ENCODE measurements at regions not wholly inside any gene's neighbourhood (a gene's known extent, or its start where the extent isn't known, plus 50 kb on each side); places are given as distances from the start of the nearest gene placed in this dataset.

DNA sequence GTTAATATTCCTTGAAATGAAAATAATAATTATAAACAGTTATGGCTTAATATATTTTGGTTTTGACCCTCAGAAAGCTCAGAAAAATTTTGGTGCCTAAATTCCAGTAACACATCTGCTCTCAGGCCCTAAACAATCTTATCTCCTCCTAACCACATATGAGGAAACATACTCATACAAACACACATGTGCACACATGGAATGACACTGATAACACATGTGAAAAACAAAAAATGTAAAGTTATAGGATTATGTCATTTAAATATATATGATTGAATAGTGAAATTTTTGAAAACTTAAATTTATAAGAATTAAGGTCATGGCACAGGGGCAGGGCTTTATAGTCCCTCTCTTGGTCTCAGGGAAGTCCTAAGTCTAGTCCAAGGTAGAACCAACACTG lies 127.2 kb upstream of the TRPC7 start:
- Mint-ChIP-seq H3K9me3 (peaks cover 35% of the 10 kb centered on the region), H3K4me1 (peaks cover 32% of the 10 kb centered on the region), H3K27me3 (ENCODE audit: insufficient read depth, low read depth, poor library complexity) (no peaks in the 10 kb centered on the region), H3K27ac (no peak overlapping the region), H3K36me3 (ENCODE audit: low read depth) (peaks cover 40% of the 10 kb centered on the region), H3K4me3 (no peak overlapping the region)
- Histone ChIP-seq H3K27me3 (ENCODE audit: insufficient read depth) (no peaks in the 10 kb centered on the region), H4K20me1 (replicated peaks; ENCODE audit: insufficient read depth) (0 out of 2 replicates have a peak, but pooled peaks cover 3% of the 10 kb centered on the region), H3K27ac (ENCODE audit: low read depth) (no peak overlapping the region), H3F3A (replicated peaks; ENCODE audit: low read depth) (no peaks in the 10 kb centered on the region), H3K9me2 (ENCODE audit: insufficient read depth) (no peaks in the 10 kb centered on the region), H3K4me3 (no peak overlapping the region), H3K4me1 (ENCODE audit: insufficient read depth) (0 out of 2 replicates have a peak, but pooled peaks cover 3% of the 10 kb centered on the region), H3K4me2 (no peak overlapping the region), H3K79me2 (replicated peaks; ENCODE audit: insufficient read depth) (peaks cover 82% of the 10 kb centered on the region), H3K36me3 (ENCODE audit: insufficient read depth) (0 out of 2 replicates have a peak, but pooled peaks cover 4% of the 10 kb centered on the region), H2AFZ (no peak overlapping the region)
- no peak for ATAC-seq
- no peak for DNase-seq (ENCODE audit: low spot score)
- TF ChIP-seq NANOG (IDR thresholded peaks at IDR 0.05; ENCODE audit: borderline replicate concordance) (no peak), STAT1 (IDR thresholded peaks at IDR 0.05; ENCODE audit: unreplicated experiment) (no peak), POLR2AphosphoS5 (IDR thresholded peaks at IDR 0.05; ENCODE audit: low read depth) (no peak), ZNF331 (CRISPR knock-in tag; IDR thresholded peaks at IDR 0.05; ENCODE audit: low read depth) (no peak), EZH2phosphoT487 (IDR thresholded peaks at IDR 0.05; ENCODE audit: unreplicated experiment) (no peak), JUNB (IDR thresholded peaks at IDR 0.05; ENCODE audit: unreplicated experiment) (no peak), ZNF114 (CRISPR knock-in tag; IDR thresholded peaks at IDR 0.05) (no peak), CREB1 (CRISPR knock-in tag; IDR thresholded peaks at IDR 0.05; ENCODE audit: low read depth) (no peak), EZH2 (IDR thresholded peaks at IDR 0.05; ENCODE audit: low read depth, unreplicated experiment) (no peak)
- TF ChIP-seq, protein P1, sequence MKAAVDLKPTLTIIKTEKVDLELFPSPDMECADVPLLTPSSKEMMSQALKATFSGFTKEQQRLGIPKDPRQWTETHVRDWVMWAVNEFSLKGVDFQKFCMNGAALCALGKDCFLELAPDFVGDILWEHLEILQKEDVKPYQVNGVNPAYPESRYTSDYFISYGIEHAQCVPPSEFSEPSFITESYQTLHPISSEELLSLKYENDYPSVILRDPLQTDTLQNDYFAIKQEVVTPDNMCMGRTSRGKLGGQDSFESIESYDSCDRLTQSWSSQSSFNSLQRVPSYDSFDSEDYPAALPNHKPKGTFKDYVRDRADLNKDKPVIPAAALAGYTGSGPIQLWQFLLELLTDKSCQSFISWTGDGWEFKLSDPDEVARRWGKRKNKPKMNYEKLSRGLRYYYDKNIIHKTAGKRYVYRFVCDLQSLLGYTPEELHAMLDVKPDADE (IDR thresholded peaks at IDR 0.05): no peak
- TF ChIP-seq, protein P2, sequence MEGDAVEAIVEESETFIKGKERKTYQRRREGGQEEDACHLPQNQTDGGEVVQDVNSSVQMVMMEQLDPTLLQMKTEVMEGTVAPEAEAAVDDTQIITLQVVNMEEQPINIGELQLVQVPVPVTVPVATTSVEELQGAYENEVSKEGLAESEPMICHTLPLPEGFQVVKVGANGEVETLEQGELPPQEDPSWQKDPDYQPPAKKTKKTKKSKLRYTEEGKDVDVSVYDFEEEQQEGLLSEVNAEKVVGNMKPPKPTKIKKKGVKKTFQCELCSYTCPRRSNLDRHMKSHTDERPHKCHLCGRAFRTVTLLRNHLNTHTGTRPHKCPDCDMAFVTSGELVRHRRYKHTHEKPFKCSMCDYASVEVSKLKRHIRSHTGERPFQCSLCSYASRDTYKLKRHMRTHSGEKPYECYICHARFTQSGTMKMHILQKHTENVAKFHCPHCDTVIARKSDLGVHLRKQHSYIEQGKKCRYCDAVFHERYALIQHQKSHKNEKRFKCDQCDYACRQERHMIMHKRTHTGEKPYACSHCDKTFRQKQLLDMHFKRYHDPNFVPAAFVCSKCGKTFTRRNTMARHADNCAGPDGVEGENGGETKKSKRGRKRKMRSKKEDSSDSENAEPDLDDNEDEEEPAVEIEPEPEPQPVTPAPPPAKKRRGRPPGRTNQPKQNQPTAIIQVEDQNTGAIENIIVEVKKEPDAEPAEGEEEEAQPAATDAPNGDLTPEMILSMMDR (conservative IDR thresholded peaks at IDR 0.05; ENCODE audit: low read depth in 2 of 2): no peak
- TF ChIP-seq, protein P3, sequence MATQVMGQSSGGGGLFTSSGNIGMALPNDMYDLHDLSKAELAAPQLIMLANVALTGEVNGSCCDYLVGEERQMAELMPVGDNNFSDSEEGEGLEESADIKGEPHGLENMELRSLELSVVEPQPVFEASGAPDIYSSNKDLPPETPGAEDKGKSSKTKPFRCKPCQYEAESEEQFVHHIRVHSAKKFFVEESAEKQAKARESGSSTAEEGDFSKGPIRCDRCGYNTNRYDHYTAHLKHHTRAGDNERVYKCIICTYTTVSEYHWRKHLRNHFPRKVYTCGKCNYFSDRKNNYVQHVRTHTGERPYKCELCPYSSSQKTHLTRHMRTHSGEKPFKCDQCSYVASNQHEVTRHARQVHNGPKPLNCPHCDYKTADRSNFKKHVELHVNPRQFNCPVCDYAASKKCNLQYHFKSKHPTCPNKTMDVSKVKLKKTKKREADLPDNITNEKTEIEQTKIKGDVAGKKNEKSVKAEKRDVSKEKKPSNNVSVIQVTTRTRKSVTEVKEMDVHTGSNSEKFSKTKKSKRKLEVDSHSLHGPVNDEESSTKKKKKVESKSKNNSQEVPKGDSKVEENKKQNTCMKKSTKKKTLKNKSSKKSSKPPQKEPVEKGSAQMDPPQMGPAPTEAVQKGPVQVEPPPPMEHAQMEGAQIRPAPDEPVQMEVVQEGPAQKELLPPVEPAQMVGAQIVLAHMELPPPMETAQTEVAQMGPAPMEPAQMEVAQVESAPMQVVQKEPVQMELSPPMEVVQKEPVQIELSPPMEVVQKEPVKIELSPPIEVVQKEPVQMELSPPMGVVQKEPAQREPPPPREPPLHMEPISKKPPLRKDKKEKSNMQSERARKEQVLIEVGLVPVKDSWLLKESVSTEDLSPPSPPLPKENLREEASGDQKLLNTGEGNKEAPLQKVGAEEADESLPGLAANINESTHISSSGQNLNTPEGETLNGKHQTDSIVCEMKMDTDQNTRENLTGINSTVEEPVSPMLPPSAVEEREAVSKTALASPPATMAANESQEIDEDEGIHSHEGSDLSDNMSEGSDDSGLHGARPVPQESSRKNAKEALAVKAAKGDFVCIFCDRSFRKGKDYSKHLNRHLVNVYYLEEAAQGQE (IDR thresholded peaks at IDR 0.05; ENCODE audit: unreplicated experiment): no peak
- TF ChIP-seq, protein P4, sequence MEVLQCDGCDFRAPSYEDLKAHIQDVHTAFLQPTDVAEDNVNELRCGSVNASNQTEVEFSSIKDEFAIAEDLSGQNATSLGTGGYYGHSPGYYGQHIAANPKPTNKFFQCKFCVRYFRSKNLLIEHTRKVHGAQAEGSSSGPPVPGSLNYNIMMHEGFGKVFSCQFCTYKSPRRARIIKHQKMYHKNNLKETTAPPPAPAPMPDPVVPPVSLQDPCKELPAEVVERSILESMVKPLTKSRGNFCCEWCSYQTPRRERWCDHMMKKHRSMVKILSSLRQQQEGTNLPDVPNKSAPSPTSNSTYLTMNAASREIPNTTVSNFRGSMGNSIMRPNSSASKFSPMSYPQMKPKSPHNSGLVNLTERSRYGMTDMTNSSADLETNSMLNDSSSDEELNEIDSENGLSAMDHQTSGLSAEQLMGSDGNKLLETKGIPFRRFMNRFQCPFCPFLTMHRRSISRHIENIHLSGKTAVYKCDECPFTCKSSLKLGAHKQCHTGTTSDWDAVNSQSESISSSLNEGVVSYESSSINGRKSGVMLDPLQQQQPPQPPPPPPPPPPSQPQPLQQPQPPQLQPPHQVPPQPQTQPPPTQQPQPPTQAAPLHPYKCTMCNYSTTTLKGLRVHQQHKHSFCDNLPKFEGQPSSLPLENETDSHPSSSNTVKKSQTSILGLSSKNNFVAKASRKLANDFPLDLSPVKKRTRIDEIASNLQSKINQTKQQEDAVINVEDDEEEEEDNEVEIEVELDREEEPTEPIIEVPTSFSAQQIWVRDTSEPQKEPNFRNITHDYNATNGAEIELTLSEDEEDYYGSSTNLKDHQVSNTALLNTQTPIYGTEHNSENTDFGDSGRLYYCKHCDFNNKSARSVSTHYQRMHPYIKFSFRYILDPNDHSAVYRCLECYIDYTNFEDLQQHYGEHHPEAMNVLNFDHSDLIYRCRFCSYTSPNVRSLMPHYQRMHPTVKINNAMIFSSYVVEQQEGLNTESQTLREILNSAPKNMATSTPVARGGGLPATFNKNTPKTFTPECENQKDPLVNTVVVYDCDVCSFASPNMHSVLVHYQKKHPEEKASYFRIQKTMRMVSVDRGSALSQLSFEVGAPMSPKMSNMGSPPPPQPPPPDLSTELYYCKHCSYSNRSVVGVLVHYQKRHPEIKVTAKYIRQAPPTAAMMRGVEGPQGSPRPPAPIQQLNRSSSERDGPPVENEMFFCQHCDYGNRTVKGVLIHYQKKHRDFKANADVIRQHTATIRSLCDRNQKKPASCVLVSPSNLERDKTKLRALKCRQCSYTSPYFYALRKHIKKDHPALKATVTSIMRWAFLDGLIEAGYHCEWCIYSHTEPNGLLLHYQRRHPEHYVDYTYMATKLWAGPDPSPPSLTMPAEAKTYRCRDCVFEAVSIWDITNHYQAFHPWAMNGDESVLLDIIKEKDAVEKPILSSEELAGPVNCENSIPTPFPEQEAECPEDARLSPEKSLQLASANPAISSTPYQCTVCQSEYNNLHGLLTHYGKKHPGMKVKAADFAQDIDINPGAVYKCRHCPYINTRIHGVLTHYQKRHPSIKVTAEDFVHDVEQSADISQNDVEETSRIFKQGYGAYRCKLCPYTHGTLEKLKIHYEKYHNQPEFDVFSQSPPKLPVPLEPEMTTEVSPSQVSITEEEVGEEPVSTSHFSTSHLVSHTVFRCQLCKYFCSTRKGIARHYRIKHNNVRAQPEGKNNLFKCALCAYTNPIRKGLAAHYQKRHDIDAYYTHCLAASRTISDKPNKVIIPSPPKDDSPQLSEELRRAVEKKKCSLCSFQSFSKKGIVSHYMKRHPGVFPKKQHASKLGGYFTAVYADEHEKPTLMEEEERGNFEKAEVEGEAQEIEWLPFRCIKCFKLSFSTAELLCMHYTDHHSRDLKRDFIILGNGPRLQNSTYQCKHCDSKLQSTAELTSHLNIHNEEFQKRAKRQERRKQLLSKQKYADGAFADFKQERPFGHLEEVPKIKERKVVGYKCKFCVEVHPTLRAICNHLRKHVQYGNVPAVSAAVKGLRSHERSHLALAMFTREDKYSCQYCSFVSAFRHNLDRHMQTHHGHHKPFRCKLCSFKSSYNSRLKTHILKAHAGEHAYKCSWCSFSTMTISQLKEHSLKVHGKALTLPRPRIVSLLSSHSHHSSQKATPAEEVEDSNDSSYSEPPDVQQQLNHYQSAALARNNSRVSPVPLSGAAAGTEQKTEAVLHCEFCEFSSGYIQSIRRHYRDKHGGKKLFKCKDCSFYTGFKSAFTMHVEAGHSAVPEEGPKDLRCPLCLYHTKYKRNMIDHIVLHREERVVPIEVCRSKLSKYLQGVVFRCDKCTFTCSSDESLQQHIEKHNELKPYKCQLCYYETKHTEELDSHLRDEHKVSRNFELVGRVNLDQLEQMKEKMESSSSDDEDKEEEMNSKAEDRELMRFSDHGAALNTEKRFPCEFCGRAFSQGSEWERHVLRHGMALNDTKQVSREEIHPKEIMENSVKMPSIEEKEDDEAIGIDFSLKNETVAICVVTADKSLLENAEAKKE (CRISPR knock-in tag; IDR thresholded peaks at IDR 0.05): no peak

Data from GM23338 (cell line).